HEK293 (cell line): ENCODE measurements at regions not wholly inside any gene's neighbourhood (a gene's known extent, or its start where the extent isn't known, plus 50 kb on each side); places are given as distances from the start of the nearest gene placed in this dataset.

Source experiments
- CTCF ChIA-PET: fragments of 350-600 bp; formaldehyde crosslinking; extraction: SDS; loops from one replicate; lab custom pipeline; 2021; ENCODE audit warnings: antibody characterized with exemption; lab: Yijun Ruan, JAX
- POLR2A ChIA-PET: fragments of 300-600 bp; formaldehyde crosslinking; extraction: SDS; loops from one replicate; lab custom pipeline; 2020; ENCODE audit warnings: antibody characterized with exemption, inconsistent platforms; lab: Yijun Ruan, JAX
- H3K27ac ChIP-seq: fragments of 200-500 bp; sonication (Bioruptor generic); 2 replicates; pipeline ENCODE4 v1.5.1; 2014; ENCODE audit warnings: low read depth, low read length, control low read depth, inconsistent platforms; ENCODE audit errors: extremely low read depth
- H3K36me3 ChIP-seq, 2 experiments: fragments of 200-500 bp in 1 of 2; sonication (Bioruptor generic) in 1 of 2; 1 replicate in 1 of 2; 2 replicates in 1 of 2; pipeline ENCODE4 v1.5.1; 2014 to 2017; ENCODE audit warnings: inconsistent platforms in 2 of 2, low read length in 2 of 2; ENCODE audit not compliant: control insufficient read depth in 2 of 2, insufficient read depth in 1 of 2
- H3K4me1 ChIP-seq: fragments of 200-500 bp; sonication (Bioruptor generic); 2 replicates; pipeline ENCODE4 v1.5.1; 2014; ENCODE audit warnings: mild to moderate bottlenecking, low read length, inconsistent platforms; ENCODE audit not compliant: control insufficient read depth, insufficient read depth
- H3K4me3 ChIP-seq: 2 replicates; pipeline ENCODE4 v1.5.1; 2011; ENCODE audit warnings: low read depth, mild to moderate bottlenecking, control low read depth, low read length, moderate library complexity
- H3K9me3 ChIP-seq: fragments of 200-500 bp; sonication (Bioruptor generic); 2 replicates; pipeline ENCODE4 v1.5.1; 2014; ENCODE audit warnings: low read depth, low read length, inconsistent platforms; ENCODE audit not compliant: control insufficient read depth, insufficient read depth
- HOXA7 ChIP-seq: sonication (generic); formaldehyde crosslinking; IDR thresholded peaks from 2 replicates; pipeline ENCODE4 v1.8.1; 2022; ENCODE audit warnings: missing genetic modification reagents, borderline replicate concordance
- KLF10 ChIP-seq: fragments of 450-650 bp; IDR thresholded peaks from 2 replicates; pipeline ENCODE4 v1.5.1; 2018; ENCODE audit warnings: missing biosample characterization, mild to moderate bottlenecking, missing genetic modification characterization
- KLF9 ChIP-seq: fragments of 450-650 bp; formaldehyde crosslinking; IDR thresholded peaks from 2 replicates; pipeline ENCODE4 v1.5.1; 2016; ENCODE audit warnings: missing biosample characterization, missing genetic modification characterization, low read depth
- SP3 ChIP-seq: fragments of 450-650 bp; formaldehyde crosslinking; IDR thresholded peaks from 2 replicates; pipeline ENCODE4 v1.5.1; 2016; ENCODE audit warnings: missing biosample characterization, missing genetic modification characterization
- ZBTB11 ChIP-seq: fragments of 450-650 bp; formaldehyde crosslinking; conservative IDR thresholded peaks from 2 replicates; pipeline ENCODE4 v1.5.1; 2016; ENCODE audit warnings: low read depth, missing biosample characterization, missing genetic modification characterization
- ZBTB48 ChIP-seq: fragments of 450-650 bp; formaldehyde crosslinking; IDR thresholded peaks from 2 replicates; pipeline ENCODE4 v1.5.1; 2016; ENCODE audit warnings: missing biosample characterization, missing genetic modification characterization
- ZFP41 ChIP-seq: fragments of 450-650 bp; formaldehyde crosslinking; IDR thresholded peaks from 2 replicates; pipeline ENCODE4 v1.5.1; 2016; ENCODE audit warnings: missing biosample characterization, missing genetic modification characterization, borderline replicate concordance
- ZFP69B ChIP-seq: fragments of 450-650 bp; formaldehyde crosslinking; IDR thresholded peaks from 2 replicates; pipeline ENCODE4 v1.5.1; 2016; ENCODE audit warnings: missing biosample characterization, missing genetic modification characterization
- ZNF133 ChIP-seq: fragments of 450-650 bp; formaldehyde crosslinking; IDR thresholded peaks from 2 replicates; pipeline ENCODE4 v1.5.1; 2016; ENCODE audit warnings: missing biosample characterization, missing genetic modification characterization
- ZNF223 ChIP-seq: fragments of 450-650 bp; formaldehyde crosslinking; IDR thresholded peaks from 2 replicates; pipeline ENCODE4 v1.5.1; 2016; ENCODE audit warnings: missing biosample characterization, missing genetic modification characterization
- ZNF23 ChIP-seq: fragments of 450-650 bp; formaldehyde crosslinking; IDR thresholded peaks from 2 replicates; pipeline ENCODE4 v1.5.1; 2016; ENCODE audit warnings: missing biosample characterization, missing genetic modification characterization, borderline replicate concordance
- ZNF292 ChIP-seq: fragments of 450-650 bp; formaldehyde crosslinking; IDR thresholded peaks from 2 replicates; pipeline ENCODE4 v1.5.1; 2016; ENCODE audit warnings: low read depth, missing biosample characterization, missing genetic modification characterization, borderline replicate concordance
- ZNF311 ChIP-seq: fragments of 450-650 bp; formaldehyde crosslinking; IDR thresholded peaks from 2 replicates; pipeline ENCODE4 v1.5.1; 2017; ENCODE audit warnings: missing biosample characterization, missing genetic modification characterization, borderline replicate concordance
- ZNF391 ChIP-seq: fragments of 450-650 bp; formaldehyde crosslinking; IDR thresholded peaks from 2 replicates; pipeline ENCODE4 v1.5.1; 2016; ENCODE audit warnings: low read depth, missing biosample characterization, missing genetic modification characterization, borderline replicate concordance
- ZNF555 ChIP-seq: fragments of 450-650 bp; formaldehyde crosslinking; conservative IDR thresholded peaks from 2 replicates; pipeline ENCODE4 v1.5.1; 2017; ENCODE audit warnings: missing biosample characterization, mild to moderate bottlenecking, missing genetic modification characterization, inconsistent platforms
- ZNF624 ChIP-seq: fragments of 450-650 bp; formaldehyde crosslinking; IDR thresholded peaks from 2 replicates; pipeline ENCODE4 v1.5.1; 2017; ENCODE audit warnings: missing biosample characterization, missing genetic modification characterization
- ZNF830 ChIP-seq: fragments of 450-650 bp; IDR thresholded peaks from 2 replicates; pipeline ENCODE4 v1.5.0; 2018; ENCODE audit warnings: missing biosample characterization, missing genetic modification characterization, low read depth, mild to moderate bottlenecking, moderate library complexity
- ZNF843 ChIP-seq: fragments of 450-650 bp; formaldehyde crosslinking; IDR thresholded peaks from 2 replicates; pipeline ENCODE4 v1.5.1; 2016; ENCODE audit warnings: missing biosample characterization, missing genetic modification characterization
- ZSCAN4 ChIP-seq: fragments of 450-650 bp; formaldehyde crosslinking; IDR thresholded peaks from 2 replicates; pipeline ENCODE4 v1.5.1; 2017; ENCODE audit warnings: missing biosample characterization, missing genetic modification characterization
- TF ChIP-seq, protein P1 (sequence below): sonication (generic); formaldehyde crosslinking; IDR thresholded peaks from 2 replicates; pipeline ENCODE4 v1.8.1; 2022; ENCODE audit warnings: mild to moderate bottlenecking, moderate library complexity, missing genetic modification reagents
- TF ChIP-seq, protein P2 (sequence below): fragments of 450-650 bp; formaldehyde crosslinking; optimal IDR thresholded peaks from 2 replicates; pipeline ENCODE3; 2016; ENCODE audit warnings: missing biosample characterization, mild to moderate bottlenecking, missing genetic modification characterization
- TF ChIP-seq, protein P3 (sequence below): fragments of 450-650 bp; formaldehyde crosslinking; IDR thresholded peaks from 2 replicates; pipeline ENCODE4 v1.5.1; 2017; ENCODE audit warnings: missing biosample characterization, missing genetic modification characterization

DNA sequence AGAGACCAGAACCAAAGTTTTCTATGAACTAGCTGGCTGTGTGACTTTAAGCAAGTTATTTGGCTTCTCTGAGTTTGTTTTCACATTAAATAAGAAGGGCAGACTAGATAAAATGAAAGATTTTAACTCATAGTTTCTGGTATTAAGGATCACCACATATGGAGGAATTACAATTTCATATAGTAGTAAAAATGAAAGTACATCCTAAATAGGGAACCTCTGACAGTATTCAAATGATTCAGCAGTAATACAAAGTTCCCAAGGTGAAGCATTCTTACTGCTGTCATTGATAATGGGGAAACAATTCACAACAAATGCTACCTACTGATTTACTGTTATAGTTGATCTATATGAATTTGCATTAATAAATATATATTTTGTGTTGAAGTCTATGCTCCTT lies 170.3 kb upstream of the VRK2 start (continued):
- TF ChIP-seq, protein P1, sequence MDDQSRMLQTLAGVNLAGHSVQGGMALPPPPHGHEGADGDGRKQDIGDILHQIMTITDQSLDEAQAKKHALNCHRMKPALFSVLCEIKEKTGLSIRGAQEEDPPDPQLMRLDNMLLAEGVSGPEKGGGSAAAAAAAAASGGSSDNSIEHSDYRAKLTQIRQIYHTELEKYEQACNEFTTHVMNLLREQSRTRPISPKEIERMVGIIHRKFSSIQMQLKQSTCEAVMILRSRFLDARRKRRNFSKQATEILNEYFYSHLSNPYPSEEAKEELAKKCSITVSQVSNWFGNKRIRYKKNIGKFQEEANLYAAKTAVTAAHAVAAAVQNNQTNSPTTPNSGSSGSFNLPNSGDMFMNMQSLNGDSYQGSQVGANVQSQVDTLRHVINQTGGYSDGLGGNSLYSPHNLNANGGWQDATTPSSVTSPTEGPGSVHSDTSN: no peak
- TF ChIP-seq ZNF391 (tag by site-specific recombination) (no peak), SP3 (no peak), ZNF292 (tag by site-specific recombination) (no peak), ZNF830 (no peak), ZNF624 (no peak), KLF10 (tag by site-specific recombination) (no peak), ZNF555 (tag by site-specific recombination) (no peak), ZFP69B (no peak), ZSCAN4 (tag by site-specific recombination) (no peak), ZNF311 (no peak), ZBTB48 (tag by site-specific recombination) (no peak), ZNF223 (tag by site-specific recombination) (no peak), ZBTB11 (tag by site-specific recombination) (no peak)
- TF ChIP-seq, protein P2, sequence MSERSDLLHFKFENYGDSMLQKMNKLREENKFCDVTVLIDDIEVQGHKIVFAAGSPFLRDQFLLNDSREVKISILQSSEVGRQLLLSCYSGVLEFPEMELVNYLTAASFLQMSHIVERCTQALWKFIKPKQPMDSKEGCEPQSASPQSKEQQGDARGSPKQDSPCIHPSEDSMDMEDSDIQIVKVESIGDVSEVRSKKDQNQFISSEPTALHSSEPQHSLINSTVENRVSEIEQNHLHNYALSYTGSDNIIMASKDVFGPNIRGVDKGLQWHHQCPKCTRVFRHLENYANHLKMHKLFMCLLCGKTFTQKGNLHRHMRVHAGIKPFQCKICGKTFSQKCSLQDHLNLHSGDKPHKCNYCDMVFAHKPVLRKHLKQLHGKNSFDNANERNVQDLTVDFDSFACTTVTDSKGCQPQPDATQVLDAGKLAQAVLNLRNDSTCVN (tag by site-specific recombination): no peak

- H3K4me1 ChIP-seq: peaks cover 10% of the 10 kb centered on the region
- H3K4me3 ChIP-seq: no peak overlapping the region
- POLR2A ChIA-PET: no interaction called here
- H3K9me3 ChIP-seq: no peaks in the 10 kb centered on the region
- H3K36me3 ChIP-seq: no peaks in the 10 kb centered on the region
- TF ChIP-seq ZNF133 (tag by site-specific recombination): peak; percentile 73; the same call in 1 of the 2 replicates
- no peak for TF ChIP-seq ZNF843 (tag by site-specific recombination)
- peak overlapping the region; percentile 25; the same call in 1 of the 2 replicates for H3K27ac ChIP-seq
- CTCF ChIA-PET: no interaction called here
These were observed 168.8 kb upstream of the VRK2 start for GRCh38 chr2:57877811-57878170.

DNA sequence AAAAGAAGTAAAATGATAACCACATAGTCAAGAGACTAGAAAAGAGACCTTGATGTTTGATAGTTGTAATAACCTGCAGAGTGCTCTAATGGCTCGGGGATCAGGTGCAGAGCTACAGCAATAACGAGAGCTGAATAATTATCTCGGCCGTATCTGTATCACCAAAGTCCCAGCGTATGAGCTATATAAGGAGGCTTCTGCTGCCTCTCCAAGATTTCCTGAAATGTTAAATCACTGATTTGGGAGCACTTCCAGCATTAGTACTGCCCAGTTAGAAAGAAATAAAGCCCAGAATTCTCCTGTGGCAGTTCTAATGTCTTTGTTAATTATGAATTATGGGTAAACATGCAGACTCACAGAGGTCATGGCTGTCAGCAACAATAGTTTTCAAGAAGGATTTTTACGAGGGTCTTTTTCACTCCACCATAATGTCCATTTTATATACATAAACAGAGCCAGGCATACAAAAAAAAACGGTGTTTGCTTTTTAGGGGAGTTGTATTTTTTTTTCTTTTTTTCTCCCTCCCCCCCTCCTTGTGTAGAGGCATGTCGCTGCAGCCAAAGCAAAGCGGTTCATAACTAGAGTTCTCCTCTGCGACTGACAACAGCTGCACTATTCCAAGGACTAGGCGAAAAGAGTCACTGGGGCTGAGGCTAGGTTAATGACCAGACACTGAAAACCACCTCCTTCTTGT lies 168.3 kb upstream of the VRK2 start:
- no peak overlapping the region for H3K4me3 ChIP-seq
- H3K9me3 ChIP-seq: no peaks in the 10 kb centered on the region
- CTCF ChIA-PET: no interaction called here
- POLR2A ChIA-PET: no interaction called here
- H3K36me3 ChIP-seq: no peaks in the 10 kb centered on the region
- peaks cover 10% of the 10 kb centered on the region for H3K4me1 ChIP-seq
- peak overlapping the region; percentile 25; the same call in 1 of the 2 replicates for H3K27ac ChIP-seq
- TF ChIP-seq, protein P3, sequence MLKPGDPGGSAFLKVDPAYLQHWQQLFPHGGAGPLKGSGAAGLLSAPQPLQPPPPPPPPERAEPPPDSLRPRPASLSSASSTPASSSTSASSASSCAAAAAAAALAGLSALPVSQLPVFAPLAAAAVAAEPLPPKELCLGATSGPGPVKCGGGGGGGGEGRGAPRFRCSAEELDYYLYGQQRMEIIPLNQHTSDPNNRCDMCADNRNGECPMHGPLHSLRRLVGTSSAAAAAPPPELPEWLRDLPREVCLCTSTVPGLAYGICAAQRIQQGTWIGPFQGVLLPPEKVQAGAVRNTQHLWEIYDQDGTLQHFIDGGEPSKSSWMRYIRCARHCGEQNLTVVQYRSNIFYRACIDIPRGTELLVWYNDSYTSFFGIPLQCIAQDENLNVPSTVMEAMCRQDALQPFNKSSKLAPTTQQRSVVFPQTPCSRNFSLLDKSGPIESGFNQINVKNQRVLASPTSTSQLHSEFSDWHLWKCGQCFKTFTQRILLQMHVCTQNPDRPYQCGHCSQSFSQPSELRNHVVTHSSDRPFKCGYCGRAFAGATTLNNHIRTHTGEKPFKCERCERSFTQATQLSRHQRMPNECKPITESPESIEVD (tag by site-specific recombination): peak; percentile 24; the same call in 1 of the 2 replicates
- TF ChIP-seq ZNF23 (tag by site-specific recombination) (no peak), KLF9 (no peak), ZSCAN4 (tag by site-specific recombination) (no peak), ZFP41 (no peak), HOXA7 (no peak)
